Activated CD8-positive, alpha-beta memory T cell treated with anti-CD3 and anti-CD28 coated beads, Interleukin-2, amount 50 U/mL, for 24 hours (primary cell): ENCODE measurements at regions not wholly inside any gene's neighbourhood (a gene's known extent, or its start where the extent isn't known, plus 50 kb on each side); places are given as distances from the start of the nearest gene placed in this dataset.

Experiments used
- DNase-seq: peaks from one replicate; pipeline ENCODE4 v3.0.0-alpha.2; 2020; ENCODE audit errors: extremely low read depth

DNA sequence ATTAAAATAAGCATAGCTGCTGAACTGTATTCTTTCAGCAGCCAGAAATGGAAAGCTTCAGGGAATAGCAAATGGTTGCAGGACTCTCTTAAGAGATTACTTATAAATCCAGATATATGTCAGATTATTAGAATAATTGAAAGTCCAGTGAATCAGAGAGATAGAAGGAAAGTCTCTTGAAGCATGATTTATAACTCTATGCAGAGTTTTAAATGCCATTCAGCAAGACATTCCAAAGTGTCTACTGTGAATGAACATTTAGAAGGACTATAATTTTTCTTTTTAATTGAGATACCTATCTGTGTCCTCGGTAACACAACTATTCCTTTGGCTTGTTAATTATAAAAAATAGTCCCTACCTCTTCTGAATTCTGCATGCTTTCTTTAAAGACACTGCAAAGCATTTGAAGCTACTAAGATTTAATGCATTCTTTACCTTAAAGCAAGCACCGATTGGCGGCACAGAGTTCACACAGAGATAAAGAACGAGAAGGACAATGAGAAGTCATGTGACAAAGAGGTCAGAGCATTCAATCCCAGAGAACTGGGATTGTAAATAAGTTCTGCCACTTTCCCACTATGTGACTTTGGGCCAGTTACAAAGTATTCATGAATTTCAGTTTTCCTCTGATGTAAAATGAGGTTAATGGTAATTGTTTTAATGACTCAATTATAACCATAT lies 371.0 kb upstream of the ATP2B1 start:
- no peak for DNase-seq

DNA sequence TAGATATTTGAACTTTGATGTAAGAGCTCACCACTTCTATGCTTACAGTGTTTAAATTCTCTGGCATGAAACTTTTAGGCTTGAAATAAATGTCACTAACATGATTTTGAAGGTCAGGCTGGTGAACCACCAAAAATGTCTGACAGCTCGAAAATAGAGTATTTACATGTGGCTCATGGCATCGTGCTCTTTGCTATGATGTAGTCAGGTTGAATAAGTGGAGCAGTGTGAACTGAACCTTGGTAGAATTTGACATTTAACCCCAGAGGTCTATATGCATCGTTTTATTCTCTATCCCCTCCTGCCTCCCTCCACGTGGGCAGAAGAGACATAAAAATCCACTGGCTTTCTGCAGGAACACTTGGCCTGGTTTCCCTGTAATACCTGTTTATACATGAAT lies 369.7 kb upstream of the ATP2B1 start:
- no peak for DNase-seq

DNA sequence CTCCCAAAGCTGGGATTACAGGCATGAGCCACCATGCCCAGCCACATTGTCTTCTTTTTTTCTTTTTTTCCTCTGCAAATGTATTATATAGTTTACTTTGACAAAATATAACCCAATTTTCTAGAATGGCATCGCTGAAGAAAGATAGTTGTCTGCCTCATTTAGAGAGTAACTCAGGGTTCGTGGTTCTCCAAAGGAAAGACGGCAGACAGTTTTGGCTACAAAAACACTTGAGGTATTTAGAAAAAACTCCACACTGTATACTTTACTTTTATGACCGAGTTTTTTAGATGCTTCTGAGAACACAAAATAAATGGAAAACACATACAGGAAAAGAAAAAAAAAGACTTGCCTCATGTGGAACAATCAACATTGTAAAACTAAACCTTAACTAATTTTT lies 369.1 kb upstream of the ATP2B1 start:
- no peak for DNase-seq

DNA sequence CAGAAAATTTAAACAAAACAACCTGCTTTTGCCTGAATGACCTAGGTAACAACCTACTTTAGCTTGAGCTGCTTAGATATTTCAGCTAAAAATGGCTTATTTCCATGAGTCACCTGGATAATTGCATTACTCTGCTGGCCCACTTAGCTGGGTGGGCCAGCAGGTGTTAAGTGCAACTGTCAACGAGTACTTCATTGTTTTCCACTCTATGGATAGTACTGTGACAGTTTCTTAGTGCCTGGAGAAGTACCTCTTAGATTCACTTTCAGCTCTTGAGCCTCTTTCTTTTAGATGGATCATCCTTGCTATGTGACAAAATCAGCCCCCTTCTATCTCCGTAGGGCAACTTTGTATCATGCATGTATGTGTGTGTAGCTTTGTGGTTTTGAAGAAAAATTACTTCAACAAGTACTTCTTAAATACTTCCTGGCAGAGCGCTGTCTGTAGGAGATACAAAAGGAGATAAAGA lies 368.2 kb upstream of the ATP2B1 start:
- no peak for DNase-seq

DNA sequence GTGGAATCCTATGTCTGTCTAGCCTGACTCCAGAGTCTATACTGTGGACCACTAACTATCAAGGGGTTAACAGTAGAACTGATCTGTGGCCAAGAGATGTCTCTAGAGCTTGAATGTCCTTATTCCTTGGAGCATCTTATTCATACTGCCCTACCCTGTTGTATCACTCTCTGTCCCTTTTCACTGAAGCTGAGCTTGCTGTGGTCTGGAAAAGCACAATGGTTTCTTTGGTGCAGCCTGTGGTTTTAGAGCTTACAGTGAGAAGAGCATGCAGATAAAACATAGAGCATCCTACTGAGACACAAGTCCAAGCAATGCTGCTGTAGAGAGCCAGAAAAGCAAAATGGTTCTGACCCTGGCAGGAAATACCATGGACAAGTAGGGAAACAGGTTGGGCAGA lies 367.0 kb upstream of the ATP2B1 start:
- DNase-seq, result no peak

DNA sequence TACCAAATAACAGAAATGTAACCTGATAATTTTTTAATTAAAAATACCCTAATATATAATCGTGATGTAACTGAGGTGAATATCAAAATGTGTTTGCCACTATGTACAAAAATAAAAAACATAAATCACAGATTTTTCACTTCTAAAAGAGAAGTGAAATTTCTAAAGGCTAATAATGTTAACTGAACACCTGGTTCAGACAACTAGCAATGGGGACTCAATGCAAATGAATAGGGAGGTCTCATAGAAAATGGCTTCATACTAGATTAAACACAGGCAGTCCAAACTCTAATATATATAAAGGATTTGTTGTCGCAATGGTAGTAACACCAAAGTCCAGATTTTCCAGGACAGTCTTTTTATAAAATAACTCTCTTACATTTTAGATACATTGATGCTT lies 365.4 kb upstream of the ATP2B1 start:
- no peak for DNase-seq

DNA sequence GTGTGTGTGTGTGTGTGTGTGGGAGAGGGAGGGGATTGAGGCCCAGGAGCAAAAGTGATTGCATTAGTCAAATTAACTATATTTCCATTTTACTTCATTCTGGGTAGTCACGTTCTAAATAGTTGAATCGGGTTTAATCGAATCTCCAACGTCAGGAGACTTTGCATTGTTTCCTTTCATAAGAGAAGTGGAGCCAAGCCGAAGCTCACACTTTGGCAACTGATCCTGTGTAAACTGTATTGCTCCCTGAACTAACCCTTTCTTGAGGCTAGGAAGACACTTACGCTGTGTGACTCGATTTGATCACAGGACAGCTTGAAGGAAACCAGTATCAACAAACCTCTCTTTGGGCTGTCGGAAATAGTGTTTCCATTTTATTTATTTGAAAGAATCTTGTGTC lies 363.4 kb upstream of the ATP2B1 start:
- no peak for DNase-seq

DNA sequence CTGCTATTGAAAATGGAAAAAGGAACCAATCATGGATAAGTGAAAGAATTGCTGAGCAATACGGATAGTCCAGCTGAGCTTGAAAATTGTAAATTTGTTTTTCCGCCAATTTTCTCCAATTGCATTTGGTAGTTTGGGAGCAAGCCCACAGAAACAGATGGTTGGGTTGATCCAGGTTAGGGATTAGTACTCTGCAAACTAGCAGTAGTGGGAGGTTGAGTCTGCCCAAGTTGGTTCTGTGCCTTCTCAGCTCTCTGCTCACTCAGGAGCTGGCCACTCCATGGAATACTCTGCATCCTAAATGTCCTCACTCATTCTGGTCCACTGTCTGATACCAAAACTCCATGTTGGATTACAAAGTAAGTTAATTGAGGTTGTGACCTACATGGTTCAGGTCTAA lies 361.1 kb upstream of the ATP2B1 start:
- no peak for DNase-seq

DNA sequence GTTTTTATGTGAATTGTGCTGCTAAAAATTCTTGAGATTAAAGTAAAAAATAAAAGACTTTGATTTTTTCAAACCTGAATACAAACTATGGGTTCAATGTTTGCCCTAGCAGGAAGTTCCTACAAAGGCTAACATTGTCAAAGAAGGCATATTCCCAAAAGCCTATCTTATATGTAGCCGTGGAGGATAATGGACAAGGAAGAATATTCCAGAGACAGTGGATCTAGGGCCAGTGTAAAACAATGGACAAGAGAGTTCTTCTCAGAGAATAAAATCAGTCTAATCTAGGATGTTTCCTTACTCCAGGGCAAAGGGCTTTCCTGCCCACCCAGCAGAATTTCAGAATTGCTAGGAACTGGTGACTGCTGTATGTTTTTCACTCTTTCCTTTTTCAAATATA lies 359.2 kb upstream of the ATP2B1 start:
- DNase-seq, result no peak

DNA sequence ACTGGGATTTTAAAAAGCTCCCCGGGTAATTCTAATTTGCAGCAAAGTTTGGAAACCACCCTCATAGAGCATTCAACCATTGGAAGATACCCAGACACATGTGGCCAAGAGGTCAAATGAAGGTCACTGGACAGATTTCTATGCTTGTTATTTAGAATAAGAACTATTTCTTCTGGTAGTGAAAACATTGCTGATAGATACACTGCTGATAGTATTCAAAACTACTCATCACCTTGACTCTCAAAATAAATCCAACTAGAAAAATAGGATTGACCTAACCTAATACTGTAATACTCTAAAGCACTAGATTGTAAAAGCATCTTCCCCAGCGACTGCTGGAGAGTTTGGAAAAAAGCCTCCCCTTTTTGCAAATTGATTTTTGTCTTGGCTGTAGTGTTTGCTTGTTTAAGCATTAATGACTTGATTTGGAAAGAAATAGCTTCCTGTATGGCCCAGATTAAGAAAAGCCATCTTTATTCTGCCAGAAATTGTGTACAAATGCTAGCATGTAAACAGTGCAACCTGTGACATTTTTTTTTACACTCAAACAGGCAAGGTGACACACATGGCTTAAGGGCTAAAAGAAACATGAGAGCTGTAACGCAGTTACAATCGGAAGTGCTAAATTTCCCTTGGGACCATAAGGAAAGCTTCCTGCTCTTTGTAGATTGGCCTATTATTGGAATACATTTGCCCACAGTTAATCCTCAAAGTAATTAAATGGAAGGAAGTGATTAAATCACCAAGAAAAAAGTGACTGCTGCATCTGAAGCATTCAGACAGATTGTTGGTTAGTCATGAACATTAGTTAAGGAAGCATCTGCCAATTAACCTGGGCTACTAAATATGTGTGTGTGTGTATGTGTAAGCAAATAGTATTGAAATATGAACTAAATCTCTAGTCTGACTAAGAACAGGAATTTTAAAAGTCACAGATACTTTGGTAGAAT lies 356.5 kb upstream of the ATP2B1 start:
- no peak for DNase-seq

DNA sequence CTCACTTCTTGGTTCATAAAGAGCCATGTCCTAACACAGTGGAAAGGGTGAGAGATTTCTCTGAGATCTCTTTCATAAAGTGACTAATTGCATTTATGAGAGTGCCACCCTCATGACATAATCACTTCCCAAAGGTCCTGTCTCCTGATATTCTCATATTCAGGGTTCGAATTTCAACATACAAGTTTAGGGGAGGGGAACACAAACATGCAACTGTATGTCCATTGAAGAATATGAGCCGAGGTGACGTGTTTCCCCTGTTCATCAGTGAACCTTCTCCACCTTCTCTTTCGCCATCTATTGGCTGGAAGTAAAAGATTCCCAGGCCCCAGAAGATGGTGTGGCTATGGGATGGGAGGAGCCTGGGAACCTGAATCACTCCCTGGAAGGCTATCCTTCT lies 354.2 kb upstream of the ATP2B1 start:
- no peak for DNase-seq

DNA sequence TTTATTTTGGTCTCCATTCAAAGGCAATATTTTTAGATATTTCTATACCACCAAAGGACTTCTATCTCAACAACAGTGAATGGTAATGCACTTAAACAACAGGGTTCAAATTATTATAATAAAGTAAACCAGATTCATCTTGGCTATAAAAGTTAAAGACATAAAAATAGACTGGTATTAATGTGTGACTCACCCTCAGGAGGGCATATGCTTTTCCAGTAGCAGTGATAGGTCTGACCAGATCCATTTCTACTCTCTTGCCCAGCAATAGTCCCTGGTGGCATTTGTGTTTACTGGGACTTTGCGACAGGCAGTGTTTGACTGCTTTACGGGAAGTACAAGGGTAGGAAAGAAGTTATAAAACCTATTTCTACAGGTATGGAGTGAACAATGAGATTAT lies 353.2 kb upstream of the ATP2B1 start:
- no peak for DNase-seq

DNA sequence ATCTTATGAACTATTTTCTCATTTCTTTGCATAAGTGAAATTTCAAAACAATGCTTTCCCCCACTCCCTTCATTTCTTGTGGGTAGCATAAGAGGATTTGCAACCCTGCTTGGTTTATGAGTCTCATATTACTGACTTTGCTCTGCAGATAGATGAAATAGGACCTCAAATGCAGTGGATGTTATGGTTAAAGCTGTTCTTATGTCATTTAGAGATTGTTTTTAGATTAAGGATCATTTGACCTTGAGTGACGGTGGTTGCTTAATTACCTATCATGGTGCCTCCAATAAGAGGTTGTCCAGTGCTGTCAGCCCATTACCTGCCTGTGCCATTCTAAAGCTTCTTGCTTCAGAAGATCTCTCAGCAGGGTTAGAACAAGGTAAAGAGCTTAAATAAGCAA lies 351.4 kb upstream of the ATP2B1 start:
- no peak for DNase-seq

DNA sequence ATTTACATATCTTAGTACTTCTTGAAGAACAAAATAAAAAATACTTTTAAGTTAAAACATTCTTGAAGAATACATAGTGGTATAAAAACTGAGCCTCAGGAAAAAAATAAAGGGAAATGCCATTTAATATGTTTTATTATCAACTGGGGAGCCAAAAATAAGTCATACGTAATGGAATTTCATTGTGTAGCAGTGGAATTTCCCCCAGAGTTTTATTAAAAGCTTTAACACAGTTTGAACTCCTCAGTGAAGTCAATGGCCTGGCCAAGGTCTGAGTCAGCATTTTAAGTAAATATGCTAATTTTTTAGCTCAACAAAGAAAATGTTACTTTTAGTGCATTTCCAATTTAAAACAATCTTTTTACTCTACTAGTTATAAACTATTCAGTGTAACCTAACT lies 350.1 kb upstream of the ATP2B1 start:
- no peak for DNase-seq

DNA sequence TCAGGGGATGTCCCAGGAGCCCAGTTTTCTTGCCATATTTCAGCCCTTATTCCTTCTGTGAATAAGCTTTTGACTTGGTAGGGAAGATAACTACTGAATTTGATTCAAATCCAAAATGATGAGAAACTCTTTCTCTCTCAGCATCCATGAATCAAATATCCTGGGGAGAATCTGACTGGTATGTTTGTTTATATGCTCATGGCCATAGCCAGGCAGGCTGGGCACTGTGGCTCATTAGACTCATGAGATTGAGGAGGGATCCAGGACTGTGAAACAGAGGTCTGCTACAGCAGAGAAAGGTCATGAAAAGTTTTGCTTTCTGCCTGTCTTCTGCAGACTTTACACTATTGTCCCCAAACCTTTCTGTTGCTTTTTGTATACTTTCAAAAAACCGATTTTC lies 346.4 kb upstream of the ATP2B1 start:
- DNase-seq, result no peak

DNA sequence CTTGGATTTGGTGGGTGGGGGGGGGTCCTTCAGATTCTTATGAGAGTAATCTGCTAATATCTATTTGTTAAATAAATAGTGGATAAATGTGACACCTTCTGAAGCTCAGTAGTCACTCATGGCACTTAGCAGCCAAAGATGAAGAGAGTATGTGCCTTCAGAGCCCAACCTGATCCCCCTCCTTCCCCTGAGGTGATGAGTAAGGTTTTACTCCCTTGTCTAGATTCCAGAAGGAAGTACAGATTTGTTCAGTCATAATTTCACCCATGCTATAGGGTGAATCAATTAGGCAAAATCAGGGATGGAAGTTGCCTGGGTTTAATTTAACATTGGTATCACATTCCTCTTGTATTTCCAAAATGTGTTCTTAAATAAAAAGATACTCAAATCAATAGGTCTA lies 340.3 kb upstream of the ATP2B1 start:
- no peak for DNase-seq

DNA sequence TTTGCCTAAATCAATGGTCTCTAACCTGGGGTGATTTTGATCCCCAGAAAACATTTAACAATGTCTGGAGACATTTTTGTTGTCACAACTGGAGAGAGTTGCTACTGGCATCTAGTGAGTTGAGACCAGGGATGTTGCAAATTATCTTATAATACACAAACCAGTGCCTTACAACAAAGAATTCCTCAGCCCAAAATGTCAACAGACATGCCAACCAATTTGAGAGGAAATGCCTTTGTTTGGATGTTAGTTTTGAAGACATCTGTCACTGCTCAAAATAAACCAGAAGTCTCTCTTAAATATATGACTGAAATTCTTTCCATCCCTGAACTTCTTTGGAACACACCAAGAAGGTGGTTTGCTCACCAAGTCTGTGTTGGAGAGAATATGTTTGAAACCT lies 336.9 kb upstream of the ATP2B1 start:
- no peak for DNase-seq

DNA sequence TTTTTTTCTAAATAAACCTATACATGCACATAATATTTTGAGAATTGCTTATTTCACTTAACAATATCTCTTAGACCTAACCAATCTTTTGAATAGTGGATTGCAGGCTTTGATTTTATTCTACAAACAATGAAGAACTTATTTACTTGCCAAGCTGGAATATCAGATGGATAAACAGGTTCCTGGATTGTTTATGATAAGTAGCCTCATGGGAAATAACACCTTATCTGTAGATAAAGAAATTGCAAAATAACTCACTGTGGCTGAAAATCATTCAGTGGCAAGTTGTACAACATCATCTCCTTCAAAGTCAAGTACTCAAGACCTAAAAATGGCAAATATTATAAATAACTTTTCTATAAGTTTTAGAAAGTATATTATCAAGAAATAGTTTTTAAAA lies 335.4 kb upstream of the ATP2B1 start:
- DNase-seq, result no peak

DNA sequence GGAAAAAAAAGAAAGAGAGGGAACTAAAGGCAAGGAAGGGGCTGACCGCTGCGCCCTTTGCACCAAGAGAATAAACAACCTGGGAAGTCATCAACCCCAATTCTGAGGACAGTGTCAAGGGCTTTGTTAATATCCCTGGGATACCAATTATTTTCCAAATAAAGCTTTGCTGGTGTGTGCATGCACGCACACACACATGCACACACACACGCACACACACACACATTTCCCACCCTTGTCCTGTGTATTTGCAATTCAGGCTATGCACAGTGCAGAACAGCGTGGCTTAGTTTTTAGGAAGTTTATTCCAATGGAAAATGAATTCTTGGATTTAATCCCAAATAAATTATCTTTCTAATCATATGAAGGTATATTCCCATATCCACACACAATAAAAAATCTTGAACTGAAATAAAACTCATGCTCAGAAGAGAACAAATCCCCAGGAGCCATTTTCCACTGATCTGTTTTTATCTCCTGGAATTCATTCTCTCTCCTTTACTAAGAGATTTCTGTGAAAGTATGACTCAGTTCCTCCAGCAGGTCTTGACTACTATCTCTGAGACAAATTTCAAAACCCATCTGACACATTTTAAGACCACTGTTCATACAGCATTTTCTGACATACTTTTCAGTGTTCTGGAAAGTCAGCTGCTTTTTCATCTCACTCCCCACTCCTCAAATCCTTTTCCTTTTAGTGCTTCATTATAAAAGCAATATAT lies 334.4 kb upstream of the ATP2B1 start:
- DNase-seq, result no peak

DNA sequence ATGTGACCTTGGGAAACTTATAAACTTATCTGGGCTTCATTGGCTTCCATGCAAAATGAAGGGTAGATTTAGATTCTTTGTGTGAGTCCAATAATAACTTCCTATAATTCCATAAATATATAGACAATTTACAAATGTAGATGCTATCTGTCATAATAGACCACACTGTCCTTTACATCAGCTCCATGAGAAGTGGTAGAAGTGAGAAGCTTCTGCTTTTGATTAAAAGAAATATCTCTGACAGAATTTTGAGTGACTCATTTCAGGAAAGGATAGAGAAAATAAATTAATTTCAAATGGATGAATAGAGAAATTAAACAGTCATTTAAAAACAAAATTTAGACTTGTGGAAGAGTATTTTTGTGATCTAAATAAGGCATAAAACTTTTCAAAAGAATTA lies 329.7 kb upstream of the ATP2B1 start:
- no peak for DNase-seq

DNA sequence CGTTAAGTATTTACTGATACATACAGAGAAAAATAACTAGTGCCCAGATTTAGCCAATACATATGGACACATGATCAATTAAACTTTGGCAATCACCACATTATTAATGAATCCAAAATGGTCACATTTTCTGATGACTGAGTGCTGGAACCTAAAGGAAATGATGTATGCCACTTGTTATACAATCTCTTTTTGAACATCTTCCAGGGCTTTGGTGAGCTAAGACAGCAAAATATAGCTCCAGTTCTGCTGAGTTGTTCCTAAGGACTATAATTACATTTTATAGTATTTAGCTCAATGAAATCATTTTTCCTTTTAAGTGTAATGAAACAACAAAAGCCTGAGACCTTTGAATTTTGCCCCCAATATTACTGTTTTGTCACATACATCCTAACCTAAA lies 329.1 kb upstream of the ATP2B1 start:
- no peak for DNase-seq

DNA sequence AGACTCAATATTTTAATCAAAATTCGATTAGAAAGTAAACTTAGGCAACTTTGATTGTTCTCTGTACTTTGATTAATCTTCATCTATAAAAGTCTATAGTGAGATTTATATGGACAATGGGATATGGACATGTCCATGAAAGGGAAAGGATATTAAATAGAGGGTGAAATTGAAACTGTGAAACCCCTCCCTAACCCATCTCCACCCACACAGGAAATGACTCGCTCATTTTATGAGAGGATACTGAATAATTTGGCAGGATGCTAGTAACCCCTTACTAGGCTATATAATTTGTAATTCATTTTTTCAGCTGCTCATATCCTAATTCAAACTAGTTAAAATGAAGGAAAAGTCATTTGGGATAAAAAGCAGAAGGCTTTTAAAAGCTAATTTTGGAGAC lies 328.0 kb upstream of the ATP2B1 start:
- DNase-seq, result no peak

DNA sequence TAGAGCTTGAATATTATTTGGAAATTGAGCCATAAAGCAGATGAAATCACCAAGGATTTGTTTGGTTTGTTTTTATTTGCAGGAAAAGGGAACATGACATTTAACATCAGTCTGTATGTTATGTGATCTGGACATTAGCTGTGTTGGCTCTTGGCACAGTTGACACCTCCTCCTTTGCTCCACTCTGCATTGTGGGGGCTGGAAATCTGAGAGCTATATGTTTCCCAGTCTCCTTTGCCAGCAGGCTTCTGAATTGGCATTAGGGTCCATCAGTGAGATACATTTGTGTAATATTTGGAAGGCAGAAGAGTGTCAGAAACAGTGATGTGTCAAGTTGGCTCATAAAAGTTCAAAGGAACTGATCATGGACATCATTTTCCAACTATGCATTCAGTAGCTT lies 322.1 kb upstream of the ATP2B1 start:
- no peak for DNase-seq
